Right ventricle myocardium superior (tissue), 1 donor: ENCODE measurements at regions not wholly inside any gene's neighbourhood (a gene's known extent, or its start where the extent isn't known, plus 50 kb on each side); places are given as distances from the start of the nearest gene placed in this dataset.

ENCODE experiments used
- ATAC-seq: fragments of 200-7000 bp; cut with Tn5 transposase; one replicate; pipeline ENCODE4 v1.9.1; 2020; ENCODE audit warnings: mild to moderate bottlenecking; ENCODE audit not compliant: poor library complexity
- DNase-seq: peaks from one replicate; pipeline ENCODE4 v3.0.0-alpha.2; 2020
- intact Hi-C: fragments of 100-400 bp; cut with DNase I; formaldehyde crosslinking; loops from one replicate; pipeline ENCODE4 v1.11.2; 2022
- donor health status: DM: no; HTN: yes; CAD: no; lungs with severe emphysema.

- intact Hi-C loops, result no loop called here
- DNase-seq (no peak), ATAC-seq (no peak)
These were observed 139.8 kb downstream of the PHETA1 start for GRCh38 chr12:111228916-111229666.

- ATAC-seq (no peak), DNase-seq (no peak)
- intact Hi-C loops, result no loop called here
These were observed 141.1 kb downstream of the PHETA1 start for GRCh38 chr12:111227476-111228420.

GRCh38 chr12:111226680-111227079 lies 142.2 kb downstream of the PHETA1 start:
- intact Hi-C loops, result no loop called here
- no peak for DNase-seq

GRCh38 chr12:111225307-111225706 lies 143.6 kb downstream of the PHETA1 start:
- intact Hi-C loops, result no loop called here
- DNase-seq (no peak), ATAC-seq (no peak)

More at GRCh38 chr12:111226680-111227079, 142.2 kb downstream of the PHETA1 start:
- no peak for ATAC-seq

- ATAC-seq, result no peak
- DNase-seq, result no peak
- intact Hi-C loops, result no loop called here
These were observed 144.5 kb downstream of the PHETA1 start for GRCh38 chr12:111224186-111225066.

GRCh38 chr12:111222523-111222922 lies 146.4 kb downstream of the PHETA1 start:
- intact Hi-C loops, result no loop called here
- no peak for ATAC-seq
- no peak for DNase-seq

- no peak for ATAC-seq
- intact Hi-C loops, result no loop called here
- no peak for DNase-seq
These were observed 146.9 kb downstream of the PHETA1 start for GRCh38 chr12:111222027-111222414.

- no peak for ATAC-seq
- intact Hi-C loops, result no loop called here
These were observed 147.6 kb downstream of the PHETA1 start for GRCh38 chr12:111221062-111222026.

GRCh38 chr12:111220363-111220762 lies 148.5 kb downstream of the PHETA1 start:
- ATAC-seq (no peak), DNase-seq (no peak)
- intact Hi-C loops, result no loop called here

More at GRCh38 chr12:111221062-111222026, 147.6 kb downstream of the PHETA1 start:
- DNase-seq, result no peak

- no peak for ATAC-seq
- intact Hi-C loops, result no loop called here
- DNase-seq, result no peak
These were observed 149.5 kb downstream of the PHETA1 start for GRCh38 chr12:111219440-111219839.

GRCh38 chr12:111218499-111218898 lies 150.4 kb downstream of the PHETA1 start:
- no peak for ATAC-seq
- intact Hi-C loops, result no loop called here
- DNase-seq, result no peak

- DNase-seq (no peak), ATAC-seq (no peak)
- intact Hi-C loops, result no loop called here
These were observed 152.3 kb downstream of the PHETA1 start for GRCh38 chr12:111216387-111217159.

- no peak for DNase-seq
- no peak for ATAC-seq
- intact Hi-C loops, result no loop called here
These were observed 153.0 kb downstream of the PHETA1 start for GRCh38 chr12:111215881-111216280.

GRCh38 chr12:111214401-111214800 lies 154.5 kb downstream of the PHETA1 start:
- no peak for ATAC-seq
- DNase-seq, result no peak
- intact Hi-C loops, result no loop called here

GRCh38 chr12:111213561-111213960 lies 155.3 kb downstream of the PHETA1 start:
- intact Hi-C loops, result no loop called here
- no peak for DNase-seq
- no peak for ATAC-seq

- intact Hi-C loops, result no loop called here
- ATAC-seq, result no peak
- no peak for DNase-seq
These were observed 156.0 kb downstream of the PHETA1 start for GRCh38 chr12:111212814-111213456.
